IPS DF 4.7 (cell line): ENCODE measurements at regions not wholly inside any gene's neighbourhood (a gene's known extent, or its start where the extent isn't known, plus 50 kb on each side); places are given as distances from the start of the nearest gene placed in this dataset.

ENCODE experiments used
- DNase-seq: peaks from one replicate; pipeline ENCODE4 v3.0.0-alpha.2; 2013; ENCODE audit warnings: low spot score; ENCODE audit errors: extremely low read depth

GRCh38 chr2:81648806-81649205 lies 1344.3 kb upstream of the LRRTM1 start:
- DNase-seq = no peak

- no peak for DNase-seq
These were observed 1343.8 kb upstream of the LRRTM1 start for GRCh38 chr2:81648370-81648769.

- no peak for DNase-seq
These were observed 1343.2 kb upstream of the LRRTM1 start for GRCh38 chr2:81647715-81648230.

- no peak for DNase-seq
These were observed 1341.3 kb upstream of the LRRTM1 start for GRCh38 chr2:81645745-81646301.

GRCh38 chr2:81644189-81644588 lies 1339.6 kb upstream of the LRRTM1 start:
- no peak for DNase-seq

GRCh38 chr2:81624825-81625224 lies 1320.3 kb upstream of the LRRTM1 start:
- DNase-seq = no peak

GRCh38 chr2:81600088-81600487 lies 1295.5 kb upstream of the LRRTM1 start:
- no peak for DNase-seq

- DNase-seq = no peak
These were observed 1293.9 kb upstream of the LRRTM1 start for GRCh38 chr2:81598453-81598852.

- no peak for DNase-seq
These were observed 1284.9 kb upstream of the LRRTM1 start for GRCh38 chr2:81589406-81589805.

- DNase-seq = no peak
These were observed 1279.0 kb upstream of the LRRTM1 start for GRCh38 chr2:81583311-81584108.

GRCh38 chr2:81576713-81577112 lies 1272.2 kb upstream of the LRRTM1 start:
- DNase-seq = no peak

GRCh38 chr2:81551040-81551634 lies 1246.6 kb upstream of the LRRTM1 start:
- DNase-seq = no peak

GRCh38 chr2:81550277-81550676 lies 1245.7 kb upstream of the LRRTM1 start:
- DNase-seq = no peak

GRCh38 chr2:81549646-81550045 lies 1245.1 kb upstream of the LRRTM1 start:
- no peak for DNase-seq

GRCh38 chr2:81545626-81546025 lies 1241.1 kb upstream of the LRRTM1 start:
- DNase-seq = no peak

GRCh38 chr2:81542119-81542518 lies 1237.6 kb upstream of the LRRTM1 start:
- no peak for DNase-seq

GRCh38 chr2:81529944-81530343 lies 1225.4 kb upstream of the LRRTM1 start:
- DNase-seq = no peak

- no peak for DNase-seq
These were observed 1224.4 kb upstream of the LRRTM1 start for GRCh38 chr2:81528852-81529480.

- no peak for DNase-seq
These were observed 1218.8 kb upstream of the LRRTM1 start for GRCh38 chr2:81523344-81523743.

GRCh38 chr2:81513328-81513727 lies 1208.8 kb upstream of the LRRTM1 start:
- no peak for DNase-seq

- DNase-seq = no peak
These were observed 1201.0 kb upstream of the LRRTM1 start for GRCh38 chr2:81505586-81505985.

GRCh38 chr2:81495556-81495955 lies 1191.0 kb upstream of the LRRTM1 start:
- no peak for DNase-seq
